Heart left ventricle (tissue), 13 donors: ENCODE measurements at regions not wholly inside any gene's neighbourhood (a gene's known extent, or its start where the extent isn't known, plus 50 kb on each side); places are given as distances from the start of the nearest gene placed in this dataset.
"Not testable (repeated sequence)": the region's sequence is repeated elsewhere in the genome, so short reads cannot be mapped to it uniquely, and the experiment has no call there.

Source experiments
- CTCF ChIP-seq, 12 donors: fragments of 200-600 bp; sonication (generic) in 4 of 12; IDR thresholded peaks; one replicate each; pipeline versions ENCODE4 v1.5.0 to v1.8.0; 2018 to 2022; ENCODE audit warnings: antibody characterized with exemption in 12 of 12, mild to moderate bottlenecking in 5 of 12
- POLR2A ChIP-seq, 2 donors: fragments of 450-650 bp; IDR thresholded peaks; one replicate each; pipeline ENCODE4 v1.6.1; 2017; ENCODE audit warnings: antibody characterized with exemption in 2 of 2, mild to moderate bottlenecking in 2 of 2, moderate library complexity in 2 of 2
- donor health status: ischemic (EF 13 %, LVEDD 7.1; RV severe dilation, severe dysfunction).
- donor health status: DM: no; HTN: yes; CAD: no.
- donor health status: DM: no; HTN: no; CAD: no.
- donor health status: ischemic (EF 25% LVEDD 6.9; RV normal size, moderate dysfunction).
- donor health status: ischemic (EF 25% LVEDD 5.7; RV mildly dilated, moderate dysfunction).
- donor health status: ischemic (EF 35%, LVEDD 5.7; RV mildly dilated, moderate dysfunction).
- donor health status: nonischemic (EF 11% LVEDD 7.7; RV severe dilation, severe dysfunction).
- donor health status: DM: yes; HTN: yes; CAD: no.
- donor health status: PGD.
- donor health status: ischemic (EF 29% LVEDD 5.4; RV normal size, mild dysfunction).
- donor health status: nonischemic (EF 23%, LVEDD 6.1; RV moderate dilation, normal function).

GRCh38 chr15:96151749-96152148 lies 178.8 kb upstream of the NR2F2 start:
- not testable (repeated sequence) for TF ChIP-seq CTCF, POLR2A (IDR thresholded peaks at IDR 0.05)
